K562 (cell line): ENCODE measurements at regions not wholly inside any gene's neighbourhood (a gene's known extent, or its start where the extent isn't known, plus 50 kb on each side); places are given as distances from the start of the nearest gene placed in this dataset.

Experiments used
- CEBPZ ChIP-seq: fragments of 150-350 bp; IDR thresholded peaks from 2 replicates; pipeline ENCODE4 v1.6.1; 2014; ENCODE audit warnings: low read depth, mild to moderate bottlenecking, low read length, borderline replicate concordance
- NRF1 ChIP-seq, 2 experiments: fragments of 450-650 bp; IDR thresholded peaks in 1 of 2; conservative IDR thresholded peaks in 1 of 2; 2 replicates each; pipeline ENCODE4 v1.6.1; 2014; ENCODE audit warnings: mild to moderate bottlenecking in 2 of 2

- no peak for TF ChIP-seq NRF1 (conservative IDR thresholded peaks at IDR 0.05 in 1 of 2, IDR thresholded peaks at IDR 0.05 in 1 of 2)
- TF ChIP-seq CEBPZ, result no peak
Observed at GRCh38 chr6:112701201-112701600, 354.1 kb downstream of the RFPL4B start.
